GM23248 (cell line): ENCODE measurements at regions not wholly inside any gene's neighbourhood (a gene's known extent, or its start where the extent isn't known, plus 50 kb on each side); places are given as distances from the start of the nearest gene placed in this dataset.

ENCODE experiments used
- DNase-seq: peaks from one replicate; pipeline ENCODE4 v3.0.0-alpha.2; 2015
- H2AFZ ChIP-seq: fragments of 200-600 bp; sonication (generic); 2 replicates; pipeline ENCODE4 v1.6.1; 2016; ENCODE audit warnings: antibody characterized with exemption
- H3F3A ChIP-seq: fragments of 200-600 bp; sonication (generic); 2 replicates; pipeline ENCODE4 v1.6.1; 2016; ENCODE audit warnings: mild to moderate bottlenecking, antibody characterized with exemption, mixed run types; ENCODE audit not compliant: insufficient read depth
- H3K27ac ChIP-seq: fragments of 200-600 bp; sonication (generic); 2 replicates; pipeline ENCODE4 v1.5.1; 2016; ENCODE audit warnings: mild to moderate bottlenecking
- H3K27me3 ChIP-seq: fragments of 200-600 bp; sonication (generic); replicated peaks from 2 replicates; pipeline ENCODE4 v1.6.1; 2016; ENCODE audit warnings: mild to moderate bottlenecking; ENCODE audit not compliant: insufficient read depth
- H3K36me3 ChIP-seq: fragments of 200-600 bp; sonication (generic); 2 replicates; pipeline ENCODE4 v1.6.1; 2016; ENCODE audit warnings: low read depth, mild to moderate bottlenecking
- H3K4me1 ChIP-seq: fragments of 200-600 bp; sonication (generic); 2 replicates; pipeline ENCODE4 v1.6.1; 2016; ENCODE audit warnings: mild to moderate bottlenecking; ENCODE audit not compliant: insufficient read depth
- H3K4me2 ChIP-seq: fragments of 200-600 bp; sonication (generic); one replicate; pipeline ENCODE4 v1.6.1; 2016; ENCODE audit warnings: mild to moderate bottlenecking; ENCODE audit not compliant: unreplicated experiment
- H3K4me3 ChIP-seq: fragments of 200-600 bp; sonication (generic); 2 replicates; pipeline ENCODE4 v1.5.1; 2016; ENCODE audit warnings: mild to moderate bottlenecking
- H3K79me2 ChIP-seq: fragments of 200-600 bp; sonication (generic); 2 replicates; pipeline ENCODE4 v1.6.1; 2016; ENCODE audit warnings: mild to moderate bottlenecking; ENCODE audit not compliant: insufficient read depth
- H3K9ac ChIP-seq: fragments of 200-600 bp; sonication (generic); 2 replicates; pipeline ENCODE4 v1.6.1; 2016; ENCODE audit warnings: mild to moderate bottlenecking
- H3K9me2 ChIP-seq: fragments of 200-600 bp; sonication (generic); 2 replicates; pipeline ENCODE4 v1.6.1; 2016; ENCODE audit warnings: mixed run types, mild to moderate bottlenecking, moderate library complexity; ENCODE audit not compliant: insufficient read depth
- H3K9me3 ChIP-seq: fragments of 200-600 bp; sonication (generic); one replicate; pipeline ENCODE4 v1.6.1; 2017; ENCODE audit warnings: low read depth
- H4K20me1 ChIP-seq: fragments of 200-600 bp; sonication (generic); 2 replicates; pipeline ENCODE4 v1.6.0; 2016; ENCODE audit not compliant: insufficient read depth
- EZH2 ChIP-seq: fragments of 200-600 bp; sonication (generic); IDR thresholded peaks from 2 replicates; pipeline ENCODE4 v1.6.1; 2018; ENCODE audit warnings: antibody characterized with exemption, mild to moderate bottlenecking; ENCODE audit not compliant: insufficient read depth, poor library complexity, severe bottlenecking
- EZH2phosphoT487 ChIP-seq: fragments of 200-600 bp; sonication (generic); IDR thresholded peaks from 2 replicates; pipeline ENCODE4 v1.6.1; 2018; ENCODE audit warnings: antibody characterized with exemption, moderate library complexity, mild to moderate bottlenecking, low read depth; ENCODE audit not compliant: insufficient read depth
- WGBS, 2 experiments: methylation state at CpG; one replicate each; pipeline ENCODE4 v1.1.6; 2015 to 2017; ENCODE audit warnings: low lambda C conversion rate in 2 of 2, low coverage in 1 of 2; ENCODE audit errors: missing lambda C conversion rate in 2 of 2; 5-methylcytosine and 5-hydroxymethylcytosine counted together
- in situ Hi-C: fragments of 300-500 bp; cut with MboI; formaldehyde crosslinking; loops from 2 replicates; pipeline ENCODE4 v1.15.0; 2020

DNA sequence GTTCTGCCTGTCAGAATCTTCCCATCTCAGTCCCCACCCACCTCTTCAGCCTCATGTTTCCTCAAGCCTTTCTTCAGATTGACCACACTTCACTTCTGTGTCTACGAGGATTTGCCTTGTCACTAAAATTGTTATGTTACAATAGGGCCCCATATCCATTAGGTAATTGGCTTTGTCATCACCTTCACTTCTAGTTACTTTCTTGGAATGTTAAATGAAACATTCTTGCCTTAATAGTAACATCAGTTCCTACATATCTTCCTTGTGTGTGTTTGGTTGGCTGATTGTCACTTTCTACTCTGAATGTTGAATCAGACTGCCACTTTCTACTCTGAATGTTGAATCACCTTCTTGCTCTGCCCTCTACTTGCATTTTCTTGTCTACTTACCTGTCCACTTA lies 599.9 kb upstream of the NXPH2 start:
- Histone ChIP-seq H3K9me3 (no peaks in the 10 kb centered on the region), H3K4me1 (no peaks in the 10 kb centered on the region), H2AFZ (no peak overlapping the region), H3K36me3 (no peaks in the 10 kb centered on the region), H3K27ac (no peak overlapping the region), H3F3A (no peaks in the 10 kb centered on the region), H3K27me3 (no peaks in the 10 kb centered on the region), H4K20me1 (no peaks in the 10 kb centered on the region), H3K9me2 (no peaks in the 10 kb centered on the region), H3K4me3 (no peak overlapping the region), H3K79me2 (no peaks in the 10 kb centered on the region), H3K9ac (no peak overlapping the region), H3K4me2 (no peak overlapping the region)
- DNase-seq: no peak
- in situ Hi-C loops: no loop called here
- 13 to 33% methylated on average over 1 of the region's 1 CpG for WGBS, 2 experiments
- TF ChIP-seq EZH2phosphoT487 (no peak), EZH2 (no peak)

DNA sequence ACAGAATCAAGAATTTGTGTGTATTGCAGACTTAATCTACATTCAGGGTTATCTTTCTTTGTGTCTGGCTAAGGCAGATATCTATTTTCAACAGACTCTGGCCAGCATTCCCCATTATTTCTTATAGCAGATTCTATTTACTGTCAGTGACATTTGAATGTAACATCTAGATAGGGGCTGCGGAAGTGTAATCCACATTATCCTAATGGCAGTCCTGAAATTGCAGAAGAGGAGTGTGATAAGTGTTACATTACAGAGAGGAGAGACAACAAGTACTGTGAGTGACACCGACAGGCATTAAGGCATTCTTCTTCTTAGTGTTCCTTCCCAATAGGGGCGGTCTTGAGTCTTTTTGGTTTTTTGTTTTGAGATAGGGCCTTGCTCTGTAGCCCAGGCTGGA lies 598.2 kb upstream of the NXPH2 start:
- no peak overlapping the region for H3K27ac ChIP-seq
- H2AFZ ChIP-seq: no peak overlapping the region
- no peaks in the 10 kb centered on the region for H3K9me2 ChIP-seq
- TF ChIP-seq EZH2: no peak
- DNase-seq: no peak
- H3K4me1 ChIP-seq: no peaks in the 10 kb centered on the region
- no peak overlapping the region for H3K9ac ChIP-seq
- H4K20me1 ChIP-seq: no peaks in the 10 kb centered on the region
- no peak overlapping the region for H3K4me3 ChIP-seq
- in situ Hi-C loops: no loop called here
- no peak overlapping the region for H3K4me2 ChIP-seq
- H3K36me3 ChIP-seq: no peaks in the 10 kb centered on the region
- no peaks in the 10 kb centered on the region for H3K9me3 ChIP-seq
- H3F3A ChIP-seq: no peaks in the 10 kb centered on the region
- H3K79me2 ChIP-seq: no peaks in the 10 kb centered on the region
- WGBS, 2 experiments: 49 to 51% methylated on average over 3 of the region's 3 CpGs
- no peaks in the 10 kb centered on the region for H3K27me3 ChIP-seq

DNA sequence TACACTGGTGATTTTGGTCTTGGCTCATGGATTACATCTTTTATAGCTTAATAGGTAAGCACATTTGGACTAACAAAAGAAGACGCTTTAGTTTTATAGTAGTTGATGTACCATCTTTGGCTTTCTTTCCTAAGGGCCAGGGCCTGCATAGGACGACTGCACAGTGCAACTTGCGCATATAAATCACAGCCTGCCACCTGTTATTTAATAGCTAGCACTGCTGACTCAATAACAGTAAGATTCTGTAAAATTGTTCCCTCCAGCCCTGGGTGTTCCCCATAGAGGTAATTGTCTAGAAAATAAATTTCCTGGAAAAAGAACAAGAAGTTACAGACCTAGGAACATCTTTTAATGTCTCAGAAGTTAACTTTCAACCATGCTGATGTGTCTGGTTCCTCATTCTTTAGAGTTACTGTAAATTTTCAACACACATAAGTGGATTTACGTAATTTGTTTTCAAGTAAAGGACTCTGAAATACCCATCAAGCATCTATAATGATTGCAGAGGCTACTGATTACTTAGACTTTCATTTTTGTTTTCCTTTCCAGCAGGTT lies 594.2 kb upstream of the NXPH2 start:
- no peak for TF ChIP-seq EZH2phosphoT487
- 19 to 29% methylated on average over 4 of the region's 4 CpGs for WGBS, 2 experiments
- Histone ChIP-seq H3K27ac (no peak overlapping the region), H3K4me2 (no peak overlapping the region), H3K36me3 (no peaks in the 10 kb centered on the region), H3K4me1 (no peaks in the 10 kb centered on the region), H3K79me2 (no peaks in the 10 kb centered on the region), H3F3A (no peaks in the 10 kb centered on the region), H2AFZ (no peak overlapping the region), H3K4me3 (no peak overlapping the region), H3K9ac (no peak overlapping the region), H4K20me1 (no peaks in the 10 kb centered on the region), H3K9me3 (no peaks in the 10 kb centered on the region), H3K9me2 (no peaks in the 10 kb centered on the region), H3K27me3 (no peaks in the 10 kb centered on the region)
- no peak for DNase-seq
- in situ Hi-C loops: no loop called here

DNA sequence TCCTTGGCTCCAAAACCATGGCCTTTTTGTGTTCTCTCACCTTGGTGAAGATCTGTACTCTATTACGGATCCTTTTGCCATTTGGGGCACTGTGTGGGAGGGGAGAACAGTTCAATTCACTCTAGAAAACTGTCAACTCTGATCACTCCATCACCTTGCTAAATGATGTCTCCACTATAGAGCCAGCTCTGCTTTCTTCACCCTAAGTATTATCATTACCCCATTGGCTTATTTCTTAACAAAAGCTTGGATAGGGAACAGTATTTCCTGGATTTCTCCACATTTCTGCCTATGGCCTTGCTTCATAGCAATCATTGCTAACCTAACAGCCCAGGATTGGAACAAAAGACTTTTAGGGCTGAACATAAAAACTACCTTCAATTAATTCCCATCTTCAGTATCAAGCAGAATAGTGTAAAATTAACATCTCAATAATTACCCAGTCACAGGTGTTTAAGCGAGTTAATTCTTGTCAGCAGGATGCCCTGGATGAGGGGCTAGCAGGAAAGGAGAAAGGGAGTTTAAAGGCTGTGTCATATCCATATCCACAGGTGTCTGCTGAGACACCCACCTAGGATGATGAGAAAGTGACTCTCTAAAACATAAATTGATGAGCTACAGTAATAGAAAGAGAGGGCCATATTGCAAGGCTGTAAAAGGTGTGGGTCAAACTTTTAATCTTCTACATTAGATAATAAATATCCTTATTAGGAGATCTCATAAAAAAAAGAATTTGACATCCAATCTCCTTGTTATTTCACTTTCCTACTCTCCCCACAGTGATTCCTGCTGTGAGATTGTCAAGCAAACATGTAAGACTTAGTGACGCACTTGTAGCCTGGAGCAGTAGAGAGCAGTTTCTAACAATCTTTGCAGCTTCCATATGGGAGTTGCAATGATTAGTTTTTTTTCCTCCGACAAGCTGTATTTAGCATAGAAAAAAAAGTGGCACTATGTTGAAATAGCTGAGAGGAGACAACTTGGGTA lies 589.5 kb upstream of the NXPH2 start:
- H3K4me2 ChIP-seq: no peak overlapping the region
- no peak overlapping the region for H2AFZ ChIP-seq
- no peak overlapping the region for H3K4me3 ChIP-seq
- no peak overlapping the region for H3K27ac ChIP-seq
- H3K9me3 ChIP-seq: no peaks in the 10 kb centered on the region
- no peaks in the 10 kb centered on the region for H4K20me1 ChIP-seq
- H3K27me3 ChIP-seq: no peaks in the 10 kb centered on the region
- no peaks in the 10 kb centered on the region for H3K79me2 ChIP-seq
- TF ChIP-seq EZH2phosphoT487 (no peak), EZH2 (no peak)
- H3F3A ChIP-seq: no peaks in the 10 kb centered on the region
- H3K36me3 ChIP-seq: no peaks in the 10 kb centered on the region
- no peak overlapping the region for H3K9ac ChIP-seq
- no peak for DNase-seq
- no peaks in the 10 kb centered on the region for H3K9me2 ChIP-seq
- 20 to 22% methylated on average over 4 of the region's 4 CpGs for WGBS, 2 experiments
- in situ Hi-C loops: no loop called here
- no peaks in the 10 kb centered on the region for H3K4me1 ChIP-seq
